WERI-Rb-1 (cell line): ENCODE measurements at regions not wholly inside any gene's neighbourhood (a gene's known extent, or its start where the extent isn't known, plus 50 kb on each side); places are given as distances from the start of the nearest gene placed in this dataset.

Experiments
- DNase-seq: peaks from one replicate; pipeline ENCODE4 v3.0.0-alpha.2; 2020
- H3K27ac ChIP-seq: fragments of 250-450 bp; sonication (Bioruptor Pico); 2 replicates; pipeline ENCODE4 v1.5.1; 2020; ENCODE audit warnings: mild to moderate bottlenecking, moderate library complexity
- H3K27me3 ChIP-seq: fragments of 250-450 bp; sonication (Bioruptor Pico); 2 replicates; pipeline ENCODE4 v1.5.1; 2021; ENCODE audit warnings: mild to moderate bottlenecking, low read depth, moderate library complexity; ENCODE audit not compliant: insufficient read depth, severe bottlenecking
- H3K36me3 ChIP-seq: fragments of 250-450 bp; sonication (Bioruptor Pico); 2 replicates; pipeline ENCODE4 v1.5.1; 2020; ENCODE audit warnings: mild to moderate bottlenecking, moderate library complexity
- H3K4me3 ChIP-seq: 2 replicates; pipeline ENCODE4 v1.5.1; 2011; ENCODE audit warnings: low read depth, mild to moderate bottlenecking, control low read depth, low read length
- H3K9me3 ChIP-seq: fragments of 250-450 bp; sonication (Bioruptor Pico); 2 replicates; pipeline ENCODE4 v1.5.1; 2021; ENCODE audit warnings: mild to moderate bottlenecking, moderate library complexity; ENCODE audit not compliant: severe bottlenecking
- CTCF ChIP-seq: IDR thresholded peaks from 2 replicates; pipeline ENCODE4 v1.5.1; 2011; ENCODE audit warnings: low read depth, mild to moderate bottlenecking, control low read depth, inconsistent platforms, low read length

DNA sequence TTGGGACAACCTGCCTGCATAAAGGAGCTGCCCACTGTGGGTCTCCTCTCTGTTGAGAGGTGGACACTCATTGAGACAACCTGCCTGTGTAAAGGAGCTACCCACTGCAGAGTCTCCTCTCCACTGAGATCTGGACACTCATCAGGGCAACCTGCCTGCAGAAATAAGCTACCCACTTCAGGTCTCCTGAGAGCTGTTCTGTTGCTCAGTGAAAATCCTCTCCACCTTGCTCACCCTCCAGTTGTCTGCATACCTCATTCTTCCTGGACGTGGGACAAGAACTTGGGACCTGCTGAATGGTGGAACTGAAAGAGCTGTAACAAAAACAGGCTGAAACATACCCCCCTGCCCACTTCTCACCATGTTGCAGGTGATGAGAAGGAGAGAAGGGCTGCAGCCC lies 59.9 kb upstream of the CDKN2AIP start:
- Histone ChIP-seq H3K9me3 (peaks cover 17% of the 10 kb centered on the region), H3K36me3 (no peaks in the 10 kb centered on the region), H3K4me3 (no peak overlapping the region), H3K27ac (no peak overlapping the region), H3K27me3 (no peaks in the 10 kb centered on the region)
- TF ChIP-seq CTCF, result no peak
- DNase-seq, result no peak

- Histone ChIP-seq H3K27ac (no peak overlapping the region), H3K27me3 (no peaks in the 10 kb centered on the region), H3K36me3 (no peaks in the 10 kb centered on the region), H3K9me3 (peaks cover 17% of the 10 kb centered on the region), H3K4me3 (no peak overlapping the region)
- no peak for TF ChIP-seq CTCF
- DNase-seq, result no peak
Measured at GRCh38 chr4:183384983-183385382, 59.5 kb upstream of the CDKN2AIP start.

DNA sequence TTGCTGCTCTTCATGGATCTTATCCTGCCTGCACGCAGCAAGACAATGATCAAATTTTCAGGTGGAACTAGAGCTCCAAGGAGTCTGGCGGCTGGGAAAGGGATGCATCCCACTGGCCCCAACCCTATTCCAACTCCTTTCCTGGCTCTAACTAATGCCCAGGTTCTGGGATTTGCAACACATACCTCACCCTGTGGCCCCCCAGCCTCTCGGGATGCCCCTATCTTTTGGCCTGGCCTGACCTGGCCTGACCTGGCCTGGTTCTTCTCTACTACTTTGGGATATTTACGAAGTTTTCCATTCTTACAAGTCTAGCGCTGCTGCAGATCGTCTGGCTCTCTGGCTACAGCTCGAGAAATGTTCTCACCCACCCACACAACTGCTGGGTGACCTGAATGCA lies 56.4 kb upstream of the CDKN2AIP start:
- H3K27ac ChIP-seq, result no peak overlapping the region
- no peak overlapping the region for H3K4me3 ChIP-seq
- H3K36me3 ChIP-seq, result no peaks in the 10 kb centered on the region
- TF ChIP-seq CTCF, result no peak
- no peak for DNase-seq
- H3K9me3 ChIP-seq, result peaks cover 17% of the 10 kb centered on the region
- no peaks in the 10 kb centered on the region for H3K27me3 ChIP-seq

DNA sequence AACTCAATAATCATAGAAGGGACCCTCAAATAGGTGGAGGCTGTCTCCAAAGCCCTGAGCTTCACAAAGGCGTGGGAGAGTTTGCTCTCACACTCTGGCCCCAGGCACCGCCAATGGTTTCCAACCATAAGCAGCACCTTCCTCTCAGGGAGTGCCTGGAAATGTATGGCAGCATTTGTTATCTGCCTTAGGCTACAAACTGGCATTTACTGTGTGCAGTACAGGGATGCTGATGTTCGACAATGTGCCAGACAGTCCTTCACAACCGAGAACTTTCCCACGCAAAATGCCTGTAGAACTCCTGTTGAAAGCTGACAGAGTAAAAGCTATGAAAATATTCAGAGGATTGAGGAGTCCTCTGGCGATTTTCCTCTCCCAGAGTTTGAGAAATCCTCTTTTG lies 55.7 kb upstream of the CDKN2AIP start:
- TF ChIP-seq CTCF, result no peak
- no peak for DNase-seq
- Histone ChIP-seq H3K27me3 (no peaks in the 10 kb centered on the region), H3K4me3 (no peak overlapping the region), H3K27ac (no peak overlapping the region), H3K36me3 (no peaks in the 10 kb centered on the region), H3K9me3 (peaks cover 14% of the 10 kb centered on the region)

- DNase-seq, result no peak
- H3K27ac ChIP-seq, result no peak overlapping the region
- no peaks in the 10 kb centered on the region for H3K9me3 ChIP-seq
- no peaks in the 10 kb centered on the region for H3K27me3 ChIP-seq
- H3K4me3 ChIP-seq, result no peak overlapping the region
- no peak for TF ChIP-seq CTCF
- H3K36me3 ChIP-seq, result no peaks in the 10 kb centered on the region
Measured at GRCh38 chr4:183390374-183390773, 54.1 kb upstream of the CDKN2AIP start.

- Histone ChIP-seq H3K36me3 (no peaks in the 10 kb centered on the region), H3K27ac (no peak overlapping the region), H3K27me3 (no peaks in the 10 kb centered on the region), H3K9me3 (no peaks in the 10 kb centered on the region), H3K4me3 (no peak overlapping the region)
- no peak for TF ChIP-seq CTCF
- no peak for DNase-seq
Measured at GRCh38 chr4:183391204-183391603, 53.2 kb upstream of the CDKN2AIP start.
